SK-N-MC (cell line): ENCODE measurements at regions not wholly inside any gene's neighbourhood (a gene's known extent, or its start where the extent isn't known, plus 50 kb on each side); places are given as distances from the start of the nearest gene placed in this dataset.

Experiments used
- EZH2 ChIP-seq: fragments of 200-600 bp; sonication (generic); IDR thresholded peaks from one replicate; pipeline ENCODE4 v1.6.1; 2017; ENCODE audit warnings: antibody characterized with exemption
- FOXP2 ChIP-seq: optimal IDR thresholded peaks from 2 replicates; pipeline ENCODE3; 2011; ENCODE audit warnings: mild to moderate bottlenecking, moderate library complexity; ENCODE audit not compliant: insufficient read depth; ENCODE audit errors: extremely low read length, control extremely low read depth
- POLR2AphosphoS5 ChIP-seq: IDR thresholded peaks from 2 replicates; pipeline ENCODE4 v1.6.1; 2012; ENCODE audit warnings: mild to moderate bottlenecking, low read depth, low read length, borderline replicate concordance

DNA sequence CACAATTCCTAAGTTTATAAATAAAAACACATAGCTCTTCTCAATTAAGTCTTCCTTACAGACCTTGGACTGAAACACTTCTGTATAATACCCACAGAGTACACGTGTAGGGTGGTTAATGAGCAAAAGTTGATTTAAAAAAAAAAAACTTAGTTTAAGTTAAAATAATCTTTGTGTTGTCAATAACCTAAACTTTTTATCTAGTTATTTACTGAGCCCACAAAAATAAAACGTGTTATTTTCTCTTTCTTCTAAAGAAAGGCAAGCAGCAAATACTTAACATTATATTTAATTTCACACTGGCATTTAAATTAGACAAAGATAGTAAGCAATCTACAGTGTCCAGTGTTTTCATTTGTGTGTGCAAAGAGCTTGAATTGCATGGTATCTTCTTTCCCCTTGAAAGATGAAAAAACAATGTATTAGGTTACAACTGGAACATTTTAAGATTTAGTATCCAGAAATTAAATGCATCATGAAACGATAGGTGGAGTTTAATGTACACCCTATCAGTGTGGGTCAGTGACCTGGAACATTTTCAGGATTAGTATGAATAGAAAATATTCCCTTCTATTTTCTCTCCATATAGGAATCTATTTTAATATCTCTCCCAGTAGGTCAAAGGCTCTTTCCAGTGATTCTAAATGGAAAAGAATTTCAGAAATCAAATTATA is 1014.8 kb downstream of the NR2F1-AS1 start:
- TF ChIP-seq EZH2, result no peak
- no peak for TF ChIP-seq POLR2AphosphoS5
- no peak for TF ChIP-seq FOXP2
